Bronchial epithelial cell (primary cell): ENCODE measurements at regions not wholly inside any gene's neighbourhood (a gene's known extent, or its start where the extent isn't known, plus 50 kb on each side); places are given as distances from the start of the nearest gene placed in this dataset.

ENCODE experiments used
- DNase-seq: peaks from one replicate; pipeline ENCODE4 v3.0.0-alpha.2; 2010; ENCODE audit warnings: low read depth
- FAIRE-seq: peaks from 2 replicates; lab custom pipeline; 2011; peaks lifted over from hg19 to GRCh38; lab: Jason Lieb, UNC
- H3K27me3 ChIP-seq: 2 replicates; pipeline ENCODE4 v1.5.1; 2011; ENCODE audit warnings: low read length; ENCODE audit not compliant: control insufficient read depth, insufficient read depth
- H3K36me3 ChIP-seq: 2 replicates; pipeline ENCODE4 v1.5.1; 2011; ENCODE audit warnings: low read length; ENCODE audit not compliant: control insufficient read depth, insufficient read depth
- H3K4me3 ChIP-seq: 2 replicates; pipeline ENCODE4 v1.5.1; 2011; ENCODE audit warnings: mild to moderate bottlenecking, low read depth, low read length, control low read depth
- CTCF ChIP-seq: IDR thresholded peaks from 2 replicates; pipeline ENCODE4 v1.5.1; 2011; ENCODE audit warnings: mild to moderate bottlenecking, moderate library complexity, low read length, control low read depth, inconsistent platforms; ENCODE audit not compliant: insufficient read depth, severe bottlenecking

GRCh38 chr10:60459701-60460457 is 70.2 kb upstream of the ANK3 start:
- DNase-seq (no peak), FAIRE-seq (no peak)

GRCh38 chr10:60456053-60456452 is 66.4 kb upstream of the ANK3 start:
- no peak for TF ChIP-seq CTCF
- FAIRE-seq (no peak), DNase-seq (peak; percentile 23)
- no peaks in the 10 kb centered on the region for H3K36me3 ChIP-seq
- no peaks in the 10 kb centered on the region for H3K27me3 ChIP-seq
- H3K4me3 ChIP-seq, result no peak overlapping the region

More at GRCh38 chr10:60459701-60460457, 70.2 kb upstream of the ANK3 start:
- TF ChIP-seq CTCF, result no peak
- Histone ChIP-seq H3K36me3 (no peaks in the 10 kb centered on the region), H3K4me3 (no peak overlapping the region), H3K27me3 (no peaks in the 10 kb centered on the region)

GRCh38 chr10:60454336-60454735 is 64.7 kb upstream of the ANK3 start:
- Histone ChIP-seq H3K27me3 (no peaks in the 10 kb centered on the region), H3K36me3 (no peaks in the 10 kb centered on the region), H3K4me3 (no peak overlapping the region)
- no peak for TF ChIP-seq CTCF
- FAIRE-seq (no peak), DNase-seq (no peak)

- FAIRE-seq (no peak), DNase-seq (no peak)
- no peak for TF ChIP-seq CTCF
- Histone ChIP-seq H3K27me3 (no peaks in the 10 kb centered on the region), H3K36me3 (no peaks in the 10 kb centered on the region), H3K4me3 (no peak overlapping the region)
Observed at GRCh38 chr10:60453036-60453435, 63.4 kb upstream of the ANK3 start.

GRCh38 chr10:60450291-60450690 is 60.6 kb upstream of the ANK3 start:
- Histone ChIP-seq H3K36me3 (no peaks in the 10 kb centered on the region), H3K4me3 (no peak overlapping the region), H3K27me3 (no peaks in the 10 kb centered on the region)
- FAIRE-seq, result no peak
- DNase-seq, result no peak
- no peak for TF ChIP-seq CTCF

- no peak for FAIRE-seq
- no peak for DNase-seq
- H3K4me3 ChIP-seq, result no peak overlapping the region
- no peak for TF ChIP-seq CTCF
- no peaks in the 10 kb centered on the region for H3K27me3 ChIP-seq
- H3K36me3 ChIP-seq, result no peaks in the 10 kb centered on the region
Observed at GRCh38 chr10:60448246-60448645, 58.6 kb upstream of the ANK3 start.
